ENCODE measurements at regions not wholly inside any gene's neighbourhood (a gene's known extent, or its start where the extent isn't known, plus 50 kb on each side); places are given as distances from the start of the nearest gene placed in this dataset.

GRCh38 chr9:107183176-107183575, 99.9 kb upstream of the RAD23B start:
- no peak for TF ChIP-seq EZH2 (IDR thresholded peaks at IDR 0.05; ENCODE audit: insufficient read depth, poor library complexity, severe bottlenecking)
- TF ChIP-seq EZH2phosphoT487 (IDR thresholded peaks at IDR 0.05; ENCODE audit: insufficient read depth, low read depth), result no peak

Measured in GM23248 (cell line).